ENCODE measurements at regions not wholly inside any gene's neighbourhood (a gene's known extent, or its start where the extent isn't known, plus 50 kb on each side); places are given as distances from the start of the nearest gene placed in this dataset.

- Mint-ChIP-seq H3K4me1 (no peaks in the 10 kb centered on the region), H3K4me3 (no peak overlapping the region), H3K9me3 (ENCODE audit: insufficient read depth) (no peaks in the 10 kb centered on the region), H3K27me3 (peaks cover 27% of the 10 kb centered on the region), H3K27ac (no peak overlapping the region)
- intact Hi-C loops (cut with micrococcal nuclease) = no loop called here
- Histone ChIP-seq H3K4me2 (replicated peaks; ENCODE audit: low read depth, low read length, poor library complexity, severe bottlenecking) (no peak overlapping the region), H4K20me1 (ENCODE audit: control insufficient read depth, insufficient read depth, low read length, poor library complexity, severe bottlenecking) (no peaks in the 10 kb centered on the region), H3K4me3 (ENCODE audit: control extremely low read depth in 1 of 5, extremely low read depth in 1 of 5, insufficient read depth in 1 of 5, low read depth in 2 of 5, low read length in 4 of 5) (no peak overlapping the region), H3K9me3 (ENCODE audit: control extremely low read depth in 1 of 3, control insufficient read depth in 2 of 3, insufficient read depth in 1 of 3, low read length in 2 of 3) (no peaks in the 10 kb centered on the region), H3K79me2 (ENCODE audit: control insufficient read depth, insufficient read depth, low read length) (no peaks in the 10 kb centered on the region), H3K36me3 (replicated peaks in 1 of 2; ENCODE audit: control extremely low read depth in 1 of 2, control insufficient read depth in 1 of 2, extremely low read depth in 1 of 2, insufficient read depth in 2 of 2, low read length in 1 of 2) (no peaks in the 10 kb centered on the region), H3K27ac (ENCODE audit: low read length in 2 of 2) (no peak overlapping the region), H3K9ac (ENCODE audit: low read length) (no peak overlapping the region), H3K27me3 (replicated peaks in 1 of 4; ENCODE audit: control extremely low read depth in 1 of 4, control insufficient read depth in 3 of 4, insufficient read depth in 4 of 4, low read length in 3 of 4) (peaks cover 0 to 3% (median 1%) of the 10 kb centered on the region in 4 experiments), H2AFZ (ENCODE audit: insufficient read depth, low read depth, low read length, poor library complexity, severe bottlenecking) (no peak overlapping the region), H3K4me1 (ENCODE audit: control insufficient read depth in 2 of 2, insufficient read depth in 2 of 2, low read length in 2 of 2) (no peaks in the 10 kb centered on the region)
- no peak for DNase-seq
- ChIA-PET CTCF (no interaction called here), POLR2A (no interaction called here)
- no peak for TF ChIP-seq CTCF (IDR thresholded peaks at IDR 0.05)
- no peak for TF ChIP-seq EZH2 (IDR thresholded peaks at IDR 0.05; ENCODE audit: borderline replicate concordance, insufficient read depth, low read depth, low read length, poor library complexity, severe bottlenecking)
- no peak for ATAC-seq (ENCODE audit: low read depth)
Observed at GRCh38 chr1:34373912-34374311, 197.2 kb downstream of the C1orf94 start.

DNA sequence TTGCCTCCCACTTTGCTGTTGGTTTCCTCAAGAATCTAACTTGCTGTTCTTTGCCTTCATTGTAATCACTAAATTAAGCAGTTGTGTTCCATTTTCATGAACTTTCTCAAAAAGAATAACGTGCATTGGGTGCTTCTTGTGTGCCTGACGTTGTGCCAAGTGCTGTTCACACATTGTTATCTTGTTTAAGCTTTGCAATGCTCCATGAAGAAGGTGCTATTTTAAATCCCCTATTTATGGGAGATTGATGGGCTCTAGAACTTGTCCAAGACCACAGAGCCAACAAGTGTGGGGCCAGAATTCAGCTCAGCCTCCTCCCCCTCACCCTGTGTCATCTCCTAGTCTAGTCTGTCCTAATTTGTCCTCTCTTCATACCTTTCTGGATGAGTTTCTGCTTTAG lies 199.8 kb downstream of the C1orf94 start:
- Mint-ChIP-seq H3K4me1 (no peaks in the 10 kb centered on the region), H3K4me3 (no peak overlapping the region), H3K27me3 (peaks cover 43% of the 10 kb centered on the region), H3K9me3 (ENCODE audit: insufficient read depth) (no peaks in the 10 kb centered on the region), H3K27ac (no peak overlapping the region)
- TF ChIP-seq CTCF (IDR thresholded peaks at IDR 0.05) (no peak), EZH2 (IDR thresholded peaks at IDR 0.05; ENCODE audit: borderline replicate concordance, insufficient read depth, low read depth, low read length, poor library complexity, severe bottlenecking) (no peak)
- CTCF ChIA-PET = no interaction called here
- Histone ChIP-seq H3K79me2 (ENCODE audit: control insufficient read depth, insufficient read depth, low read length) (no peaks in the 10 kb centered on the region), H3K4me1 (ENCODE audit: control insufficient read depth in 2 of 2, insufficient read depth in 2 of 2, low read length in 2 of 2) (no peaks in the 10 kb centered on the region), H3K27ac (ENCODE audit: low read length in 2 of 2) (no peak overlapping the region), H3K9ac (ENCODE audit: low read length) (no peak overlapping the region), H3K4me2 (replicated peaks; ENCODE audit: low read depth, low read length, poor library complexity, severe bottlenecking) (no peak overlapping the region), H3K4me3 (ENCODE audit: control extremely low read depth in 1 of 5, extremely low read depth in 1 of 5, insufficient read depth in 1 of 5, low read depth in 2 of 5, low read length in 4 of 5) (no peak overlapping the region), H3K36me3 (replicated peaks in 1 of 2; ENCODE audit: control extremely low read depth in 1 of 2, control insufficient read depth in 1 of 2, extremely low read depth in 1 of 2, insufficient read depth in 2 of 2, low read length in 1 of 2) (no peaks in the 10 kb centered on the region), H3K9me3 (ENCODE audit: control extremely low read depth in 1 of 3, control insufficient read depth in 2 of 3, insufficient read depth in 1 of 3, low read length in 2 of 3) (no peaks in the 10 kb centered on the region), H4K20me1 (ENCODE audit: control insufficient read depth, insufficient read depth, low read length, poor library complexity, severe bottlenecking) (no peaks in the 10 kb centered on the region), H3K27me3 (replicated peaks in 1 of 4; ENCODE audit: control extremely low read depth in 1 of 4, control insufficient read depth in 3 of 4, insufficient read depth in 4 of 4, low read length in 3 of 4) (peaks cover 0 to 6% (median 3%) of the 10 kb centered on the region in 4 experiments), H2AFZ (ENCODE audit: insufficient read depth, low read depth, low read length, poor library complexity, severe bottlenecking) (no peak overlapping the region)
- POLR2A ChIA-PET = no interaction called here
- DNase-seq (no peak), ATAC-seq (ENCODE audit: low read depth) (no peak)
- intact Hi-C loops (cut with micrococcal nuclease) = no loop called here
- 65% methylated on average over 2 of the region's 2 CpGs for WGBS (ENCODE audit: insufficient coverage)

Data from B cell (primary cell).